A204.1 (cell line): ENCODE measurements at regions not wholly inside any gene's neighbourhood (a gene's known extent, or its start where the extent isn't known, plus 50 kb on each side); places are given as distances from the start of the nearest gene placed in this dataset.
"Not testable (repeated sequence)": the region's sequence is repeated elsewhere in the genome, so short reads cannot be mapped to it uniquely, and the experiment has no call there.

ENCODE experiments used
- FAIRE-seq: peaks from 2 replicates; lab custom pipeline; 2012; peaks lifted over from hg19 to GRCh38; lab: Jason Lieb, UNC

- FAIRE-seq, result no peak
These were observed 308.1 kb upstream of the PPARGC1A start for GRCh38 chr4:24197955-24198354.

- FAIRE-seq, result no peak
These were observed 306.9 kb upstream of the PPARGC1A start for GRCh38 chr4:24196785-24197184.

- no peak for FAIRE-seq
These were observed 306.3 kb upstream of the PPARGC1A start for GRCh38 chr4:24195991-24196736.

GRCh38 chr4:24192018-24192641 lies 302.3 kb upstream of the PPARGC1A start:
- no peak for FAIRE-seq

GRCh38 chr4:24190761-24191695 lies 301.2 kb upstream of the PPARGC1A start:
- no peak for FAIRE-seq

- no peak for FAIRE-seq
These were observed 298.6 kb upstream of the PPARGC1A start for GRCh38 chr4:24188459-24188858.

- no peak for FAIRE-seq
These were observed 296.6 kb upstream of the PPARGC1A start for GRCh38 chr4:24186466-24186865.

- no peak for FAIRE-seq
These were observed 291.2 kb upstream of the PPARGC1A start for GRCh38 chr4:24181005-24181404.

- FAIRE-seq, result no peak
These were observed 290.7 kb upstream of the PPARGC1A start for GRCh38 chr4:24180586-24180985.

GRCh38 chr4:24179201-24179840 lies 289.5 kb upstream of the PPARGC1A start:
- no peak for FAIRE-seq

- FAIRE-seq, result not testable (repeated sequence)
These were observed 287.6 kb upstream of the PPARGC1A start for GRCh38 chr4:24177443-24177842.

GRCh38 chr4:24175707-24176106 lies 285.9 kb upstream of the PPARGC1A start:
- FAIRE-seq, result no peak

- FAIRE-seq, result no peak
These were observed 284.8 kb upstream of the PPARGC1A start for GRCh38 chr4:24174602-24175001.

- FAIRE-seq, result no peak
These were observed 282.6 kb upstream of the PPARGC1A start for GRCh38 chr4:24172406-24172805.

- no peak for FAIRE-seq
These were observed 280.1 kb upstream of the PPARGC1A start for GRCh38 chr4:24169956-24170355.

- FAIRE-seq, result no peak
These were observed 278.8 kb upstream of the PPARGC1A start for GRCh38 chr4:24168658-24169057.

- FAIRE-seq, result no peak
These were observed 276.7 kb upstream of the PPARGC1A start for GRCh38 chr4:24166501-24166900.

GRCh38 chr4:24164797-24165196 lies 274.9 kb upstream of the PPARGC1A start:
- FAIRE-seq, result no peak

- FAIRE-seq, result no peak
These were observed 274.3 kb upstream of the PPARGC1A start for GRCh38 chr4:24164054-24164693.

GRCh38 chr4:24163314-24163713 lies 273.5 kb upstream of the PPARGC1A start:
- no peak for FAIRE-seq

- no peak for FAIRE-seq
These were observed 270.5 kb upstream of the PPARGC1A start for GRCh38 chr4:24160358-24160757.

GRCh38 chr4:24158031-24158430 lies 268.2 kb upstream of the PPARGC1A start:
- FAIRE-seq, result no peak
